Epithelial cell of proximal tubule (primary cell): ENCODE measurements at regions not wholly inside any gene's neighbourhood (a gene's known extent, or its start where the extent isn't known, plus 50 kb on each side); places are given as distances from the start of the nearest gene placed in this dataset.

ENCODE experiments used
- DNase-seq: peaks from one replicate; pipeline ENCODE4 v3.0.0-alpha.2; 2011; ENCODE audit warnings: low read depth
- H3K4me3 ChIP-seq: 2 replicates; pipeline ENCODE4 v1.5.1; 2011; ENCODE audit warnings: low read depth, mild to moderate bottlenecking, low read length
- CTCF ChIP-seq: conservative IDR thresholded peaks from 2 replicates; pipeline ENCODE4 v1.5.1; 2012; ENCODE audit warnings: low read depth, mild to moderate bottlenecking, low read length

GRCh38 chr6:134529305-134529704 lies 211.4 kb upstream of the SGK1 start:
- no peak for TF ChIP-seq CTCF
- no peak overlapping the region for H3K4me3 ChIP-seq
- no peak for DNase-seq

GRCh38 chr6:134527108-134527787 lies 209.3 kb upstream of the SGK1 start:
- no peak for DNase-seq
- no peak overlapping the region for H3K4me3 ChIP-seq
- TF ChIP-seq CTCF = no peak

GRCh38 chr6:134525190-134525868 lies 207.4 kb upstream of the SGK1 start:
- no peak for TF ChIP-seq CTCF
- DNase-seq = no peak
- no peak overlapping the region for H3K4me3 ChIP-seq

GRCh38 chr6:134523903-134524650 lies 206.2 kb upstream of the SGK1 start:
- DNase-seq = no peak
- no peak overlapping the region for H3K4me3 ChIP-seq
- TF ChIP-seq CTCF = no peak

- H3K4me3 ChIP-seq = no peak overlapping the region
- no peak for DNase-seq
- TF ChIP-seq CTCF = no peak
Observed at GRCh38 chr6:134523051-134523450, 205.1 kb upstream of the SGK1 start.

GRCh38 chr6:134521116-134521501 lies 203.2 kb upstream of the SGK1 start:
- no peak for TF ChIP-seq CTCF
- no peak for DNase-seq
- no peak overlapping the region for H3K4me3 ChIP-seq
